MM.1S (cell line): ENCODE measurements at regions not wholly inside any gene's neighbourhood (a gene's known extent, or its start where the extent isn't known, plus 50 kb on each side); places are given as distances from the start of the nearest gene placed in this dataset.

Experiments used
- DNase-seq: peaks from one replicate; pipeline ENCODE4 v3.0.0-alpha.2; 2015
- H2AFZ ChIP-seq: fragments of 300-600 bp; sonication (generic); 2 replicates; pipeline ENCODE4 v1.6.0; 2016; ENCODE audit warnings: antibody characterized with exemption, low read length
- H3F3A ChIP-seq: fragments of 300-600 bp; sonication (generic); 2 replicates; pipeline ENCODE4 v1.6.1; 2016; ENCODE audit warnings: mild to moderate bottlenecking, antibody characterized with exemption, low read length, moderate library complexity, mixed read lengths; ENCODE audit not compliant: insufficient read depth
- H3K27ac ChIP-seq: fragments of 300-600 bp; sonication (generic); 2 replicates; pipeline ENCODE4 v1.5.1; 2016; ENCODE audit warnings: mild to moderate bottlenecking, low read length
- H3K27me3 ChIP-seq: fragments of 300-600 bp; sonication (generic); replicated peaks from 2 replicates; pipeline ENCODE4 v1.6.0; 2016; ENCODE audit warnings: low read length; ENCODE audit not compliant: insufficient read depth
- H3K36me3 ChIP-seq: fragments of 300-600 bp; sonication (generic); replicated peaks from 2 replicates; pipeline ENCODE4 v1.6.1; 2016; ENCODE audit warnings: mild to moderate bottlenecking, low read length, mixed read lengths; ENCODE audit not compliant: insufficient read depth
- H3K4me1 ChIP-seq: fragments of 300-600 bp; sonication (generic); 2 replicates; pipeline ENCODE4 v1.6.1; 2016; ENCODE audit warnings: low read length, mixed read lengths
- H3K4me2 ChIP-seq: fragments of 300-600 bp; sonication (generic); 2 replicates; pipeline ENCODE4 v1.6.0; 2016; ENCODE audit warnings: low read depth, low read length
- H3K4me3 ChIP-seq: fragments of 300-600 bp; sonication (generic); 2 replicates; pipeline ENCODE4 v1.5.1; 2016; ENCODE audit warnings: low read length, mixed read lengths
- H3K79me2 ChIP-seq: fragments of 300-600 bp; sonication (generic); 2 replicates; pipeline ENCODE4 v1.6.1; 2016; ENCODE audit warnings: mixed run types, low read length, mixed read lengths
- H3K9ac ChIP-seq: fragments of 300-600 bp; sonication (generic); 2 replicates; pipeline ENCODE4 v1.6.1; 2016; ENCODE audit warnings: low read length, mixed read lengths
- H3K9me2 ChIP-seq: fragments of 300-600 bp; sonication (generic); replicated peaks from 2 replicates; pipeline ENCODE4 v1.6.1; 2016; ENCODE audit warnings: mild to moderate bottlenecking, low read length, mixed read lengths; ENCODE audit not compliant: insufficient read depth
- H3K9me3 ChIP-seq: fragments of 300-600 bp; sonication (generic); replicated peaks from 2 replicates; pipeline ENCODE4 v1.6.1; 2016; ENCODE audit warnings: mild to moderate bottlenecking, low read length, mixed read lengths; ENCODE audit not compliant: insufficient read depth
- H4K20me1 ChIP-seq: fragments of 300-600 bp; sonication (generic); 2 replicates; pipeline ENCODE4 v1.6.1; 2016; ENCODE audit warnings: mild to moderate bottlenecking, low read length, moderate library complexity, mixed read lengths; ENCODE audit not compliant: insufficient read depth
- CTCF ChIP-seq: fragments of 300-600 bp; sonication (generic); IDR thresholded peaks from 2 replicates; pipeline ENCODE4 v1.5.1; 2016; ENCODE audit warnings: antibody characterized with exemption, low read length, mixed read lengths
- EZH2 ChIP-seq: fragments of 300-600 bp; sonication (generic); optimal IDR thresholded peaks from 2 replicates; pipeline ENCODE3; 2017; ENCODE audit warnings: low read depth, mild to moderate bottlenecking, antibody characterized with exemption, low read length, mixed read lengths
- EZH2phosphoT487 ChIP-seq: fragments of 300-600 bp; sonication (generic); IDR thresholded peaks from 2 replicates; pipeline ENCODE4 v1.6.1; 2018; ENCODE audit warnings: antibody characterized with exemption, low read length

GRCh38 chr11:120057595-120058581 lies 80.0 kb downstream of the TRIM29 start:
- Histone ChIP-seq H3K4me2 (no peak overlapping the region), H3K27ac (no peak overlapping the region), H3K9ac (no peak overlapping the region), H3K79me2 (no peaks in the 10 kb centered on the region), H2AFZ (no peak overlapping the region), H3K4me3 (no peak overlapping the region), H3K36me3 (no peaks in the 10 kb centered on the region), H3F3A (no peaks in the 10 kb centered on the region), H3K9me3 (no peaks in the 10 kb centered on the region), H3K9me2 (no peaks in the 10 kb centered on the region), H4K20me1 (no peaks in the 10 kb centered on the region), H3K4me1 (no peaks in the 10 kb centered on the region), H3K27me3 (peaks cover 30% of the 10 kb centered on the region)
- DNase-seq = no peak
- TF ChIP-seq EZH2phosphoT487 (no peak), CTCF (no peak), EZH2 (no peak)

GRCh38 chr11:120057028-120057330 lies 80.9 kb downstream of the TRIM29 start:
- TF ChIP-seq EZH2 = no peak
- no peak for TF ChIP-seq CTCF
- TF ChIP-seq EZH2phosphoT487 = no peak
- H3K27me3 ChIP-seq = peaks cover 21% of the 10 kb centered on the region
- H3K36me3 ChIP-seq = no peaks in the 10 kb centered on the region
- H4K20me1 ChIP-seq = no peaks in the 10 kb centered on the region
- H3F3A ChIP-seq = no peaks in the 10 kb centered on the region
- no peaks in the 10 kb centered on the region for H3K4me1 ChIP-seq
- H3K9me2 ChIP-seq = no peaks in the 10 kb centered on the region
- DNase-seq = no peak
- H3K9ac ChIP-seq = no peak overlapping the region
- no peaks in the 10 kb centered on the region for H3K9me3 ChIP-seq
- no peak overlapping the region for H2AFZ ChIP-seq
- no peak overlapping the region for H3K27ac ChIP-seq
- no peak overlapping the region for H3K4me2 ChIP-seq
- no peaks in the 10 kb centered on the region for H3K79me2 ChIP-seq
- H3K4me3 ChIP-seq = no peak overlapping the region

GRCh38 chr11:120056301-120057027 lies 81.4 kb downstream of the TRIM29 start:
- H3F3A ChIP-seq = no peaks in the 10 kb centered on the region
- H3K27me3 ChIP-seq = peaks cover 16% of the 10 kb centered on the region; the same call in 1 of the 2 replicates
- H2AFZ ChIP-seq = no peak overlapping the region
- H3K4me1 ChIP-seq = no peaks in the 10 kb centered on the region
- H3K36me3 ChIP-seq = no peaks in the 10 kb centered on the region
- no peaks in the 10 kb centered on the region for H3K79me2 ChIP-seq
- H4K20me1 ChIP-seq = no peaks in the 10 kb centered on the region
- no peak for TF ChIP-seq EZH2
- TF ChIP-seq CTCF = no peak
- TF ChIP-seq EZH2phosphoT487 = no peak
- no peak overlapping the region for H3K4me3 ChIP-seq
- no peak overlapping the region for H3K9ac ChIP-seq
- no peaks in the 10 kb centered on the region for H3K9me3 ChIP-seq
- H3K4me2 ChIP-seq = no peak overlapping the region
- H3K27ac ChIP-seq = no peak overlapping the region
- DNase-seq = no peak
- H3K9me2 ChIP-seq = no peaks in the 10 kb centered on the region
